Esophagus squamous epithelium (tissue), 4 donors: ENCODE measurements at regions not wholly inside any gene's neighbourhood (a gene's known extent, or its start where the extent isn't known, plus 50 kb on each side); places are given as distances from the start of the nearest gene placed in this dataset.

Source experiments
- POLR2A ChIP-seq, 4 donors: fragments of 450-650 bp; IDR thresholded peaks; one replicate each; pipeline ENCODE4 v1.6.1; 2017; ENCODE audit warnings: antibody characterized with exemption in 4 of 4, mild to moderate bottlenecking in 4 of 4, moderate library complexity in 3 of 4
- TF ChIP-seq, protein P1 (sequence below), 6 experiments: fragments of 450-650 bp in 4 of 6; fragments of 200-600 bp in 2 of 6; sonication (generic) in 2 of 6; IDR thresholded peaks; one replicate each; pipeline ENCODE4 v1.5.1; 2016 to 2019; ENCODE audit warnings: antibody characterized with exemption in 6 of 6, mild to moderate bottlenecking in 4 of 6, moderate library complexity in 4 of 6

DNA sequence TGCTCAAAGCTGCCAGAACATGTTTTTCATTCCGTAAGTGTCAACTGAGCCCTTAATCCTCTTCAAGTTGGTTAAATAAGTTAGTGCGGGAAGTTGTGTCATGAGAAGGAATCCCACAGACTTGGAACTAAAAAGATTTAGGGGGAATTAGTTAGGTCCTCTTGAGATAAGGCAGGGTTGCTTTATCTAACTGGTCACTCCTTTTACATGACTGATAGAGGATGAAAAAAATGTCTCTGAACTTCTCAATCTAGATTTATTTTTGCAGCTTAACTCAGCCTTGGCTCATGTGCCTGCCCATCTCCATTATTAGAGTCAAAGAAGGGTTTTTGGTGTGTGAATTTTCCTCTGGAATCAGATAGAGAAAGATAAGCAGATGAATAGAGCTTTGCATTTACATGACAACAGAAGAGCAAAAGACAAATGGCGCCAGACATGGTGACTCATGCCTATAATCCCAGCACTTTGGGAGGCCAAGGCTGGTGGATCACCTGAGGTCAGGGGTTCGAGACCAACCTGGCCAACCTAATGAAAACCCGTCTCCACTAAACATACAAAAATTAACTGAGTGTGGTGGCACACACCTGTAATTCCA lies 882.9 kb downstream of the RPA4 start:
- TF ChIP-seq POLR2A (IDR thresholded peaks at IDR 0.05): no peak
- TF ChIP-seq, protein P1, sequence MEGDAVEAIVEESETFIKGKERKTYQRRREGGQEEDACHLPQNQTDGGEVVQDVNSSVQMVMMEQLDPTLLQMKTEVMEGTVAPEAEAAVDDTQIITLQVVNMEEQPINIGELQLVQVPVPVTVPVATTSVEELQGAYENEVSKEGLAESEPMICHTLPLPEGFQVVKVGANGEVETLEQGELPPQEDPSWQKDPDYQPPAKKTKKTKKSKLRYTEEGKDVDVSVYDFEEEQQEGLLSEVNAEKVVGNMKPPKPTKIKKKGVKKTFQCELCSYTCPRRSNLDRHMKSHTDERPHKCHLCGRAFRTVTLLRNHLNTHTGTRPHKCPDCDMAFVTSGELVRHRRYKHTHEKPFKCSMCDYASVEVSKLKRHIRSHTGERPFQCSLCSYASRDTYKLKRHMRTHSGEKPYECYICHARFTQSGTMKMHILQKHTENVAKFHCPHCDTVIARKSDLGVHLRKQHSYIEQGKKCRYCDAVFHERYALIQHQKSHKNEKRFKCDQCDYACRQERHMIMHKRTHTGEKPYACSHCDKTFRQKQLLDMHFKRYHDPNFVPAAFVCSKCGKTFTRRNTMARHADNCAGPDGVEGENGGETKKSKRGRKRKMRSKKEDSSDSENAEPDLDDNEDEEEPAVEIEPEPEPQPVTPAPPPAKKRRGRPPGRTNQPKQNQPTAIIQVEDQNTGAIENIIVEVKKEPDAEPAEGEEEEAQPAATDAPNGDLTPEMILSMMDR (IDR thresholded peaks at IDR 0.05): no peak
